ENCODE measurements at regions not wholly inside any gene's neighbourhood (a gene's known extent, or its start where the extent isn't known, plus 50 kb on each side); places are given as distances from the start of the nearest gene placed in this dataset.

DNA sequence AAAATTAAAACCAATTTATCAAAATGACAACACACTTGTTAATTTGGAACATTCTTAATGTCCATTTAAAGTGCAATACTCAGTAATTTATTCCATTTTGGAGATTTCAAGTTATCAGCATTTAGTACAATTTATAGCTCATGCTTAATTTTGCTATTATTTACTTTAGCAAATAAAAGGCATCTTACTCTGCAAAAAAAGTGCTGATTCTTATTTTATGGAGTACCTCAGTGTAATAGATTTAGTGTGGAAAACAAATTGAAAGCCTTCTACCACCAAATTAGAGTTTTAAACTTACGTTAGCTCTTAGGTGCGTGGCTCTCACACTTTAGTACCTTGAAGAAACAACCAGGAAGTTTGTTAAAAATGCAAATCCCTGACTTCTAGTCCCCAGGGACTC, 208.4 kb upstream of the NRIP1 start (continued):
- TF ChIP-seq, protein P1, sequence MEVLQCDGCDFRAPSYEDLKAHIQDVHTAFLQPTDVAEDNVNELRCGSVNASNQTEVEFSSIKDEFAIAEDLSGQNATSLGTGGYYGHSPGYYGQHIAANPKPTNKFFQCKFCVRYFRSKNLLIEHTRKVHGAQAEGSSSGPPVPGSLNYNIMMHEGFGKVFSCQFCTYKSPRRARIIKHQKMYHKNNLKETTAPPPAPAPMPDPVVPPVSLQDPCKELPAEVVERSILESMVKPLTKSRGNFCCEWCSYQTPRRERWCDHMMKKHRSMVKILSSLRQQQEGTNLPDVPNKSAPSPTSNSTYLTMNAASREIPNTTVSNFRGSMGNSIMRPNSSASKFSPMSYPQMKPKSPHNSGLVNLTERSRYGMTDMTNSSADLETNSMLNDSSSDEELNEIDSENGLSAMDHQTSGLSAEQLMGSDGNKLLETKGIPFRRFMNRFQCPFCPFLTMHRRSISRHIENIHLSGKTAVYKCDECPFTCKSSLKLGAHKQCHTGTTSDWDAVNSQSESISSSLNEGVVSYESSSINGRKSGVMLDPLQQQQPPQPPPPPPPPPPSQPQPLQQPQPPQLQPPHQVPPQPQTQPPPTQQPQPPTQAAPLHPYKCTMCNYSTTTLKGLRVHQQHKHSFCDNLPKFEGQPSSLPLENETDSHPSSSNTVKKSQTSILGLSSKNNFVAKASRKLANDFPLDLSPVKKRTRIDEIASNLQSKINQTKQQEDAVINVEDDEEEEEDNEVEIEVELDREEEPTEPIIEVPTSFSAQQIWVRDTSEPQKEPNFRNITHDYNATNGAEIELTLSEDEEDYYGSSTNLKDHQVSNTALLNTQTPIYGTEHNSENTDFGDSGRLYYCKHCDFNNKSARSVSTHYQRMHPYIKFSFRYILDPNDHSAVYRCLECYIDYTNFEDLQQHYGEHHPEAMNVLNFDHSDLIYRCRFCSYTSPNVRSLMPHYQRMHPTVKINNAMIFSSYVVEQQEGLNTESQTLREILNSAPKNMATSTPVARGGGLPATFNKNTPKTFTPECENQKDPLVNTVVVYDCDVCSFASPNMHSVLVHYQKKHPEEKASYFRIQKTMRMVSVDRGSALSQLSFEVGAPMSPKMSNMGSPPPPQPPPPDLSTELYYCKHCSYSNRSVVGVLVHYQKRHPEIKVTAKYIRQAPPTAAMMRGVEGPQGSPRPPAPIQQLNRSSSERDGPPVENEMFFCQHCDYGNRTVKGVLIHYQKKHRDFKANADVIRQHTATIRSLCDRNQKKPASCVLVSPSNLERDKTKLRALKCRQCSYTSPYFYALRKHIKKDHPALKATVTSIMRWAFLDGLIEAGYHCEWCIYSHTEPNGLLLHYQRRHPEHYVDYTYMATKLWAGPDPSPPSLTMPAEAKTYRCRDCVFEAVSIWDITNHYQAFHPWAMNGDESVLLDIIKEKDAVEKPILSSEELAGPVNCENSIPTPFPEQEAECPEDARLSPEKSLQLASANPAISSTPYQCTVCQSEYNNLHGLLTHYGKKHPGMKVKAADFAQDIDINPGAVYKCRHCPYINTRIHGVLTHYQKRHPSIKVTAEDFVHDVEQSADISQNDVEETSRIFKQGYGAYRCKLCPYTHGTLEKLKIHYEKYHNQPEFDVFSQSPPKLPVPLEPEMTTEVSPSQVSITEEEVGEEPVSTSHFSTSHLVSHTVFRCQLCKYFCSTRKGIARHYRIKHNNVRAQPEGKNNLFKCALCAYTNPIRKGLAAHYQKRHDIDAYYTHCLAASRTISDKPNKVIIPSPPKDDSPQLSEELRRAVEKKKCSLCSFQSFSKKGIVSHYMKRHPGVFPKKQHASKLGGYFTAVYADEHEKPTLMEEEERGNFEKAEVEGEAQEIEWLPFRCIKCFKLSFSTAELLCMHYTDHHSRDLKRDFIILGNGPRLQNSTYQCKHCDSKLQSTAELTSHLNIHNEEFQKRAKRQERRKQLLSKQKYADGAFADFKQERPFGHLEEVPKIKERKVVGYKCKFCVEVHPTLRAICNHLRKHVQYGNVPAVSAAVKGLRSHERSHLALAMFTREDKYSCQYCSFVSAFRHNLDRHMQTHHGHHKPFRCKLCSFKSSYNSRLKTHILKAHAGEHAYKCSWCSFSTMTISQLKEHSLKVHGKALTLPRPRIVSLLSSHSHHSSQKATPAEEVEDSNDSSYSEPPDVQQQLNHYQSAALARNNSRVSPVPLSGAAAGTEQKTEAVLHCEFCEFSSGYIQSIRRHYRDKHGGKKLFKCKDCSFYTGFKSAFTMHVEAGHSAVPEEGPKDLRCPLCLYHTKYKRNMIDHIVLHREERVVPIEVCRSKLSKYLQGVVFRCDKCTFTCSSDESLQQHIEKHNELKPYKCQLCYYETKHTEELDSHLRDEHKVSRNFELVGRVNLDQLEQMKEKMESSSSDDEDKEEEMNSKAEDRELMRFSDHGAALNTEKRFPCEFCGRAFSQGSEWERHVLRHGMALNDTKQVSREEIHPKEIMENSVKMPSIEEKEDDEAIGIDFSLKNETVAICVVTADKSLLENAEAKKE (CRISPR knock-in tag; IDR thresholded peaks at IDR 0.05), result no peak
- TF ChIP-seq ZNF114 (CRISPR knock-in tag; IDR thresholded peaks at IDR 0.05), result no peak
- TF ChIP-seq POLR2AphosphoS5 (IDR thresholded peaks at IDR 0.05; ENCODE audit: low read depth), result no peak
- TF ChIP-seq JUNB (IDR thresholded peaks at IDR 0.05; ENCODE audit: unreplicated experiment), result no peak
- no peak for TF ChIP-seq CREB1 (CRISPR knock-in tag; IDR thresholded peaks at IDR 0.05; ENCODE audit: low read depth)
- TF ChIP-seq, protein P2, sequence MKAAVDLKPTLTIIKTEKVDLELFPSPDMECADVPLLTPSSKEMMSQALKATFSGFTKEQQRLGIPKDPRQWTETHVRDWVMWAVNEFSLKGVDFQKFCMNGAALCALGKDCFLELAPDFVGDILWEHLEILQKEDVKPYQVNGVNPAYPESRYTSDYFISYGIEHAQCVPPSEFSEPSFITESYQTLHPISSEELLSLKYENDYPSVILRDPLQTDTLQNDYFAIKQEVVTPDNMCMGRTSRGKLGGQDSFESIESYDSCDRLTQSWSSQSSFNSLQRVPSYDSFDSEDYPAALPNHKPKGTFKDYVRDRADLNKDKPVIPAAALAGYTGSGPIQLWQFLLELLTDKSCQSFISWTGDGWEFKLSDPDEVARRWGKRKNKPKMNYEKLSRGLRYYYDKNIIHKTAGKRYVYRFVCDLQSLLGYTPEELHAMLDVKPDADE (IDR thresholded peaks at IDR 0.05), result no peak

DNA sequence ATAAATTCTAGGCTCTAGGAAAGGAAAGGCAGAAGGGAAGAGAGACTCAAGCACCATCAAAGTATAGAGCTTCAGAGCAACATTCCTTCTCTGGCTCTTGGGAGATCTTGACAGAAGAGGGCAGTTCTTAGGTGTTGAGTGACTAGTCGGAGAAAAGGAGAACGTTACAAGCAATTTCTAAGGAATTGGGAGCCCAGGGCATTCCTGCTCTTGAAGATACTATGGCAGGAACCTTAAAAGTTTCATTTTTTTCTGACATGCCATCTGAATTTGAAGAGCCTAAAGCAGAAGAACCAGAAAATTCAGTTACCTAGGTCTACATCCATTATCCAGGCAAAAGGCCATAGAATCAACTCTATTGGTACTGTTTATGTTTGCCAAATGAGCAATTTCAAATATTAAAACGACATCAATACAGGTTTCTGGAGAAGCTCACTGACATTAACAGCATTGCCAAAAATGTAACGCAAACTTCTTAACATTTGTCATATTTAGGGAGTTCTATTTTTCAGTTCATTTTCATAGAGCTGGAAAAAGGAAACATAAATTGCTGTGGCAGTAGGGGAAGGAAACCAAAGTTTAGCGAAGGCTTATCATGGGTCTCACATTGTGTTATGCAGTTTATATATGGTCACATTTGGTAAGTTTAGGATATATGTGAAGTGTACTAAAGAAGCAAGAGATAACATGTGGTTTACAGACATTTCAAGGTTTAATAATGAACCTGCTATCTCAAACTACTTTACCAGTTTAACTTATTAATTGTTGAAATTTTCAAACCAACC, 210.1 kb upstream of the NRIP1 start:
- no peaks in the 10 kb centered on the region for H3K9me2 ChIP-seq (ENCODE audit: insufficient read depth)
- no peaks in the 10 kb centered on the region for H4K20me1 ChIP-seq (replicated peaks; ENCODE audit: insufficient read depth)
- Mint-ChIP-seq H3K36me3 (ENCODE audit: low read depth) (no peaks in the 10 kb centered on the region), H3K27ac (no peak overlapping the region; the same call in 1 of the 2 replicates), H3K4me1 (no peaks in the 10 kb centered on the region), H3K9me3 (no peaks in the 10 kb centered on the region), H3K27me3 (ENCODE audit: insufficient read depth, low read depth, poor library complexity) (no peaks in the 10 kb centered on the region), H3K4me3 (no peak overlapping the region)
- no peaks in the 10 kb centered on the region for H3K4me1 ChIP-seq (ENCODE audit: insufficient read depth)
- no peak overlapping the region for H3K4me3 ChIP-seq
- no peaks in the 10 kb centered on the region for H3K27me3 ChIP-seq (ENCODE audit: insufficient read depth)
- DNase-seq (ENCODE audit: low spot score) (no peak), ATAC-seq (no peak)
- no peak overlapping the region for H2AFZ ChIP-seq
- no peaks in the 10 kb centered on the region for H3K79me2 ChIP-seq (replicated peaks; ENCODE audit: insufficient read depth)
- no peaks in the 10 kb centered on the region for H3F3A ChIP-seq (replicated peaks; ENCODE audit: low read depth)
- H3K4me2 ChIP-seq, result no peak overlapping the region
- H3K27ac ChIP-seq (ENCODE audit: low read depth), result no peak overlapping the region
- no peaks in the 10 kb centered on the region for H3K36me3 ChIP-seq (ENCODE audit: insufficient read depth)
- TF ChIP-seq ZNF114 (CRISPR knock-in tag; IDR thresholded peaks at IDR 0.05) (no peak), JUNB (IDR thresholded peaks at IDR 0.05; ENCODE audit: unreplicated experiment) (no peak), CREB1 (CRISPR knock-in tag; IDR thresholded peaks at IDR 0.05; ENCODE audit: low read depth) (no peak), EZH2 (IDR thresholded peaks at IDR 0.05; ENCODE audit: low read depth, unreplicated experiment) (no peak)
- TF ChIP-seq, protein P1 (CRISPR knock-in tag; IDR thresholded peaks at IDR 0.05), result no peak

All from GM23338 (cell line).